ENCODE measurements at regions not wholly inside any gene's neighbourhood (a gene's known extent, or its start where the extent isn't known, plus 50 kb on each side); places are given as distances from the start of the nearest gene placed in this dataset.

DNA sequence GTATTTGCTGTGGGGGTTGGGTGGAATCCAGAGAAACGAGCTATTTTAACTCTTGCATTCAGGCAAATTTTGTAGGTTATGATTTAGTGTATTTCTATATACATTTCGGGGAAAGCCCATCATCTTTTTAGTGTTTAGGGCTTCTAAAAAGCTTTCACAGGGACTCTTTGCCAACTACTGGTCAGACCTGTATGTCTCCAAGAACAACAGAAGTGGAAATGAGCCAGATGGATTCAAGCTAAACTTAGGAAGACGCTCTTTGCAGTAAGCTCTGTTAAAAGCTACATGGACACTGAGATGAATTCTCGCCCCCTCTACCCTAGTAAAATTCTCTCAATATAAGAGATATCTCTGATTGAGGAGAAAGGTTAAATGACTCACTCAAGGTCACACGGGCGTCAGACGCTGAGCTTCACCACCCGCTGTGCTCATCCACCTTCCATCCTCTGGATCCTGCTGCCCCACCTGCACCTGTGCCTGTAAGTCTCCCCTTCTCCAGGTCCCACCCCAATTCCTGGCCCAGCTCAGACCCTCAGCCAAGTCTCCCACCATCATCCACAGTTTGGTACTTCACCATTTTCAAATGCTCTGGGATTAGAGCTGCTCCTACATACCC, 85.6 kb downstream of the MARCHF4 start:
- Histone ChIP-seq H3K4me1 (ENCODE audit: control insufficient read depth, insufficient read depth, low read length, poor library complexity, severe bottlenecking) (peaks cover 67% of the 10 kb centered on the region), H3K36me3 (ENCODE audit: control insufficient read depth, insufficient read depth, low read length) (peaks cover 11% of the 10 kb centered on the region), H3K9me3 (ENCODE audit: control insufficient read depth, low read length) (no peaks in the 10 kb centered on the region), H3K4me3 (ENCODE audit: extremely low read depth, insufficient read depth, low read length, poor library complexity, severe bottlenecking) (no peak overlapping the region), H3K27ac (ENCODE audit: low read depth, low read length, severe bottlenecking) (peak overlapping the region; percentile 76)
- 74 to 94% methylated on average over 3 to 6 of the region's 8 CpGs for WGBS, 2 experiments (ENCODE audit: insufficient coverage in 2 of 2)

DNA sequence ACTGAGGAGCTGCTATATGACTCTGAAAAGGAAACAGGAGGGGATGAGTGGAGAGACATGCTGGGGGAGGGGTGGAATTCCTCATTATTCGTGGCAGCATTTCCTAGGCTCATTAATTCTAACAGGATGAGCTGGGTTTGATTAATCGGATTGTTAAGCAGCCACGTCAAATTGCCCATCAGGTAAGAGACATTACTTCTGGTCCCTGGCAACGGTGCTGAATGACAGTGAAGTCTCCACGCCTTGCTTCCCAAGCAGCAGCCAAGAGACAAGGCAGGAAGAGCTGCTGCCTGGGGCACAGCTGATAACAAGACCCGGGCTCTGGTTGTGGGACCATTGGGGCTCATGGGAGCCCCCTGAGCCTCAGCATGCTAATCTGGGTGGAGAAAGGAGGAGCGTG, 86.6 kb downstream of the MARCHF4 start:
- peaks cover 14% of the 10 kb centered on the region for H3K36me3 ChIP-seq (ENCODE audit: control insufficient read depth, insufficient read depth, low read length)
- 43 to 60% methylated on average over 4 to 7 of the region's 7 CpGs for WGBS, 2 experiments (ENCODE audit: insufficient coverage in 2 of 2)
- H3K4me1 ChIP-seq (ENCODE audit: control insufficient read depth, insufficient read depth, low read length, poor library complexity, severe bottlenecking), result peaks cover 72% of the 10 kb centered on the region
- H3K9me3 ChIP-seq (ENCODE audit: control insufficient read depth, low read length), result no peaks in the 10 kb centered on the region
- no peak overlapping the region for H3K4me3 ChIP-seq (ENCODE audit: extremely low read depth, insufficient read depth, low read length, poor library complexity, severe bottlenecking)
- no peak overlapping the region for H3K27ac ChIP-seq (ENCODE audit: low read depth, low read length, severe bottlenecking)

DNA sequence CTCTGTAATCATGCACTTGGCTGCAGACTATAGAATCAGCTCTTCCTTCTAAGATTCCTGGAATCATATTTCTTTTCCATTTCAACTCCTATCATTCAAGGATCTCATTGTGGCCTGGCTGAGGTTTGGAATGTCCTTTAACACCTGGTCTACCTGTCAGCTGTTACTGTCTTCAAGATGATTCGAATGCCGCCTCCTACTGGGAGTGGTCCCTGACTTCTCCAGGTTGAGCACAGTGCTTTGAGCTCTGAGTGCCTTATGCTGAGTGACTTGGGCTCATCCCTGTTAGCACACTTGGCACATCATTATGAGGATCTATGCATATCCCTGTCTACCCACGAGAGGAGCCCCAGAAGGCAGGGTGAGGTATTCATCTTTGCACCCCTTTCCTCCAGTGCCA, 87.6 kb downstream of the MARCHF4 start:
- Histone ChIP-seq H3K27ac (ENCODE audit: low read depth, low read length, severe bottlenecking) (no peak overlapping the region), H3K4me3 (ENCODE audit: extremely low read depth, insufficient read depth, low read length, poor library complexity, severe bottlenecking) (no peak overlapping the region), H3K4me1 (ENCODE audit: control insufficient read depth, insufficient read depth, low read length, poor library complexity, severe bottlenecking) (peaks cover 76% of the 10 kb centered on the region), H3K9me3 (ENCODE audit: control insufficient read depth, low read length) (no peaks in the 10 kb centered on the region), H3K36me3 (ENCODE audit: control insufficient read depth, insufficient read depth, low read length) (peaks cover 19% of the 10 kb centered on the region)
- WGBS, 2 experiments (ENCODE audit: insufficient coverage in 2 of 2), result 94 to 95% methylated on average over 2 of the region's 3 CpGs

DNA sequence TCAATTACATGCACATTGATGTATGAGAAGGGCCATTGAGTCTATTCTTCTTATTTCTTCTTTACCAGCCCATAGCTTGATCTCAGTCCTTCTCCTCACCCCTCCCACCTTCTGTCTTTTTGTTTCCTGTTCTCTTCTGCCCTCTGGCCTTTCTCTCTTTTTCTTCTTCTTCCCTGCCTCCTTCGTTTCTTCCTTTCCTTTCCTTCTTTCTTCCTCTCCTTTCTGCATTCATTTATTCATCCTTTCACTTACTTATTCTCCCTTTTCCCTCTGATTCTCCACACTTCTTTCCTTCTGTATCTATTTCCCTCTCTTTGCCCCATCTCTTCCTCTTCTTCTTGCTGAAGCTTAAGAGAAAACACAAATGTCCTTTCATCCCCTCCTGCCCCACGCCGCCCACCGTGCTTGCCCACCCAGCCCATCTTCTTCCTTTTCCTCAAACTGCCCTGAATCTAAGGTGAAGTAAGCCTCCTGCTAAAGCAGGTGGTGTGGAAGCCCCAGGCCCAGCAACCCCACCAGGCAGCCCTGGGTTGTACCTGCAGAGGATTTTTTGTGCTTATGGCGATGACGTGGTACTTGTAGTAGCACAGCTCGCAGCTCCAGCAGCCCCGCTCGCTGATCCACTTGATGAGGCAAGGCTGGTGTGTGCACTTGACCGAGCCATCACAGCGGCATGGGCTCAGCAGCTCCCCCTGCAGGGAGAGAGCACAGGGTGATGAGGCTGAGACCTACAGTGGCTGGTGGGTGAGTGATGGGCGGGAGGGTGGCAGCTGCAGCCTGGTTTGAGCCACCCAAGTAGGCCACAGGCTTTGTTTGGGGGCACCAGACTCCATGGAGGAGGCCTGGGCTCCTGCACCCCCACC, 89.0 kb downstream of the MARCHF4 start:
- H3K27ac ChIP-seq (ENCODE audit: low read depth, low read length, severe bottlenecking), result peak overlapping the region; percentile 26
- H3K9me3 ChIP-seq (ENCODE audit: control insufficient read depth, low read length), result no peaks in the 10 kb centered on the region
- peaks cover 26% of the 10 kb centered on the region for H3K36me3 ChIP-seq (ENCODE audit: control insufficient read depth, insufficient read depth, low read length)
- peaks cover 68% of the 10 kb centered on the region for H3K4me1 ChIP-seq (ENCODE audit: control insufficient read depth, insufficient read depth, low read length, poor library complexity, severe bottlenecking)
- 80 to 90% methylated on average over 9 to 10 of the region's 12 CpGs for WGBS, 2 experiments (ENCODE audit: insufficient coverage in 2 of 2)
- no peak overlapping the region for H3K4me3 ChIP-seq (ENCODE audit: extremely low read depth, insufficient read depth, low read length, poor library complexity, severe bottlenecking)

DNA sequence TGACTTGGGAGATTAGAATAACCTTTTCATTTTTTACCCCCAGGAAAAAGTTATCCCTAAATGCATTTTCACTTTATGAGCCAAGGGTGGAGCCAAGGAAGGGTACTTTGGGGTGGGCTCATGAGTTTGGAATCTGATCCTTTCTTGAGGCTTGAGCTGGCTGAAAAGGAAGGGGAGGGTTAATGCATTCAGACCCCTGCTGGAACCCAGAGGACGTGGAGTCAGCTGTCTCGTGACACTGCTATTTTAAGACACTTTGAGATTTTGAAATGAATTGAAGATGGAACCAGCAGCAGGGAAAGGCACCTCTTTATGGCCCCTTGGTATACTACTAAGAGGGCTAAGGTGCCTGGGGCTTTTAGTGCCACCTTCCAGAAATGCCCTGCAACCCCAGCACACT, 90.4 kb downstream of the MARCHF4 start:
- Histone ChIP-seq H3K36me3 (ENCODE audit: control insufficient read depth, insufficient read depth, low read length) (peaks cover 36% of the 10 kb centered on the region), H3K4me3 (ENCODE audit: extremely low read depth, insufficient read depth, low read length, poor library complexity, severe bottlenecking) (no peak overlapping the region), H3K4me1 (ENCODE audit: control insufficient read depth, insufficient read depth, low read length, poor library complexity, severe bottlenecking) (peaks cover 57% of the 10 kb centered on the region), H3K9me3 (ENCODE audit: control insufficient read depth, low read length) (no peaks in the 10 kb centered on the region), H3K27ac (ENCODE audit: low read depth, low read length, severe bottlenecking) (peak overlapping the region; percentile 66)
- WGBS, 2 experiments (ENCODE audit: insufficient coverage in 2 of 2), result 20 to 37% methylated on average over 2 of the region's 2 CpGs

DNA sequence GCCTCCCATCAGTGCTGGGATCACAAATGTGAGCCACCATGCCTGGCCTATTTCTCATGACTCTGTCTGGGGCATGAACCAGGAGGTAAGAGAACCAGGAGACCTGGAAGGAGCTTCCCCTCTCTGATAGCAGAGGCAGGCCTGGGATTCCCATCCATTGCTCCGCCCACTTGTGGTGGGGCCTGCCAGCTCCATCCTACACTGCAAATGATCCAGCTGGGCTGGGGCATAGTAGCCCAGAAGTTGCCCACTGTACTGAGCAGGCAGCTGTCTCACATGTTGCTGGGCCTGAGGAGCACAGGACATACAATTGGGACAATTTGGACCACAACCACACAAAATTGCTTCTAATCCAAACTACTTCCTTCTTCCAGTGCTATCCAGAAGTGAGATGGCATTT, 91.0 kb downstream of the MARCHF4 start:
- Histone ChIP-seq H3K4me3 (ENCODE audit: extremely low read depth, insufficient read depth, low read length, poor library complexity, severe bottlenecking) (no peak overlapping the region), H3K27ac (ENCODE audit: low read depth, low read length, severe bottlenecking) (peak overlapping the region; percentile 66), H3K4me1 (ENCODE audit: control insufficient read depth, insufficient read depth, low read length, poor library complexity, severe bottlenecking) (peaks cover 54% of the 10 kb centered on the region), H3K9me3 (ENCODE audit: control insufficient read depth, low read length) (no peaks in the 10 kb centered on the region), H3K36me3 (ENCODE audit: control insufficient read depth, insufficient read depth, low read length) (peaks cover 42% of the 10 kb centered on the region)
- 67 to 100% methylated on average over 1 of the region's 1 CpG for WGBS, 2 experiments (ENCODE audit: insufficient coverage in 2 of 2)

DNA sequence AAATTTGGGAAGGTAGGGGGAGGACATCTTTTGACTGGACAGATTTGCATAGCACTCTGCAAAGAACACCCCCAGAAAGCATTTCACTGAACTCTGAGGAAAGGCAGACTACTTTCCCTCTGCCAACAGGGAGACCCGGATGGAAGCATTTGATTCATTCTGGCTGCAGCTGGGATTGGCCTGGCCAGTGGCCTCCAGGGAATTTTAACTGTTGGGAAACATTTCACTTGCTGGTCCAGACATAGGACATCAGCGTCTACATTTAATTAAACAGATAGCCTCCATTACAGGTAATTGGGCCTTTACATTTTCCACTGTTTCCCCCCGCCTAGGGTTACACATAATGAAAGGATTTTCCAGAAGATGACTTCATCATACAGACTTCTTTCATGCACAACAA, 92.8 kb downstream of the MARCHF4 start:
- Histone ChIP-seq H3K36me3 (ENCODE audit: control insufficient read depth, insufficient read depth, low read length) (peaks cover 60% of the 10 kb centered on the region), H3K4me3 (ENCODE audit: extremely low read depth, insufficient read depth, low read length, poor library complexity, severe bottlenecking) (no peak overlapping the region), H3K9me3 (ENCODE audit: control insufficient read depth, low read length) (no peaks in the 10 kb centered on the region), H3K27ac (ENCODE audit: low read depth, low read length, severe bottlenecking) (peak overlapping the region; percentile 2), H3K4me1 (ENCODE audit: control insufficient read depth, insufficient read depth, low read length, poor library complexity, severe bottlenecking) (peaks cover 35% of the 10 kb centered on the region)
- 89 to 96% methylated on average over 2 to 3 of the region's 3 CpGs for WGBS, 2 experiments (ENCODE audit: insufficient coverage in 2 of 2)

DNA sequence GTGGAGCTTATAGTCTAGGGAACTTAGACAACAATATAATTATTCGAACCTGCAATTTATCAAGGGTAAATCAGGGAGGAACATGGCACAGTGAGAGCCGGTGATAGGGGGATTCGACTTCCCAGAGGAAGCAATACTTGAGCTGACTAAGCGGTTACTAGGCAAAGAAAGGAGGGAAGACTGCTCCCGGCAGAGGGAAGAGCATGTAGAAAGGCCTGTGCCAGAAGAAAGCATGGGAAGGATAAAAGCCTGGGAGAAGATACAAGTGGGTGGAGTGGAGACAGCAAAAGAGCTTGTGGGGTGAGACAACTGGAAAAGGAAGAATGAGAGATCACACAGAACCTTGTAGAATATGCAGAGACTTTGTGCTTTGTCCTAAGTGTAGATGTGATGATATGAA, 93.3 kb downstream of the MARCHF4 start:
- Histone ChIP-seq H3K4me3 (ENCODE audit: extremely low read depth, insufficient read depth, low read length, poor library complexity, severe bottlenecking) (no peak overlapping the region), H3K36me3 (ENCODE audit: control insufficient read depth, insufficient read depth, low read length) (peaks cover 64% of the 10 kb centered on the region), H3K9me3 (ENCODE audit: control insufficient read depth, low read length) (no peaks in the 10 kb centered on the region), H3K4me1 (ENCODE audit: control insufficient read depth, insufficient read depth, low read length, poor library complexity, severe bottlenecking) (peaks cover 32% of the 10 kb centered on the region), H3K27ac (ENCODE audit: low read depth, low read length, severe bottlenecking) (peak overlapping the region; percentile 2)
- 87 to 92% methylated on average over 5 of the region's 5 CpGs for WGBS, 2 experiments (ENCODE audit: insufficient coverage in 2 of 2)

DNA sequence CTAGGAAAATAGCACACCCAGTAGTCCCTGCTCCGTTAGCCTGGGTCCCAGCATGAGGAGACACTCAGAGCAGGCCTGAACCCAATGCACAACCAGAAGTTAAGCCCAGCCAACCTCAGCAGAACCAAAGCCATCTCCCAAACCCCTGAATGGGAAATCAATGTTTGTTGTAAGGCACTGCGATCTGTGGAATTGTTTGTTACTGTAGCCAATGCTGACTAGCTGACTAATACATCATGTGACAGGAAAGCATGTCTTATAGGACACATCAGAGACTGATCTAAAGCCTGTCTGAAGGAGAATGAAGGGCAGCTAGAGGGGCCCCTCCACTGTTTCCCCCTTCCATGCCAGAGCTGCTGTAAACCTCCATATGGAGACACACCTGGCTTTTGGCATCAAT, 96.4 kb downstream of the MARCHF4 start:
- H3K4me1 ChIP-seq (ENCODE audit: control insufficient read depth, insufficient read depth, low read length, poor library complexity, severe bottlenecking), result peaks cover 9% of the 10 kb centered on the region
- no peaks in the 10 kb centered on the region for H3K9me3 ChIP-seq (ENCODE audit: control insufficient read depth, low read length)
- no peak overlapping the region for H3K27ac ChIP-seq (ENCODE audit: low read depth, low read length, severe bottlenecking)
- WGBS, 2 experiments (ENCODE audit: insufficient coverage in 2 of 2), result 91% methylated on average over 1 of the region's 2 CpGs; no CpG with 5 or more reads in 1 of the 2 experiments
- no peak overlapping the region for H3K4me3 ChIP-seq (ENCODE audit: extremely low read depth, insufficient read depth, low read length, poor library complexity, severe bottlenecking)
- peaks cover 80% of the 10 kb centered on the region for H3K36me3 ChIP-seq (ENCODE audit: control insufficient read depth, insufficient read depth, low read length)

DNA sequence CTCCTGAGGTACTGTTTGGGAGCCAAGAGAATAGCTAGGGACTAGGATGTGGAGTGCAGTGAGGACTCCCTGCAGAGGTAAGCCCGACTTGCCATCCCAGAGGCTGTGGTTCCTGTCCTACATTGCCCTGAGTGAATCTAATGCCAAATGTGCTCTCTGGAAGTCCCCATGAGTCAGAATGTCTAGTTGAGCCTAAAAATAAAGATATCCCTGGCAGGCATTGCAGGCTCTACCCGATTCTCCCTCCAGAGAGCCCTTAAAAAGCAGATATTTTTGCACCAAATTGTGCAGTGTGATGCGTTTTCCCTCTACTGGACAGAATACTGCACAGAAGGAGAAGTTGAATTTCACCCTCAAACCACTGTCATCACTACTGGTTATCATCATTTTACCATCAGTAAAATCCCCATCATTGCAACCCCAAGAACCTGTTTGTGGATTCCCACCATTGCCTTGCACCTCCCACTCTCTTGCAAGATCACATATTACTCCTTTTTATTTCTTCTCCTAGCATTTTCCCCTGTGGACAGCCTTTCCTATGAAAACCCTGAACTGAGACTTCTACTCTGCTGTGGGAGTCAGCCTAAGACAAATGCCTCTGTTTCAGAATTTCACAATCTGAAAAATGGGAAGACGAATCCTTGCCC, 98.0 kb downstream of the MARCHF4 start:
- 79 to 80% methylated on average over 2 to 3 of the region's 4 CpGs for WGBS, 2 experiments (ENCODE audit: insufficient coverage in 2 of 2)
- H3K4me1 ChIP-seq (ENCODE audit: control insufficient read depth, insufficient read depth, low read length, poor library complexity, severe bottlenecking), result peaks cover 1% of the 10 kb centered on the region
- H3K27ac ChIP-seq (ENCODE audit: low read depth, low read length, severe bottlenecking), result no peak overlapping the region
- H3K36me3 ChIP-seq (ENCODE audit: control insufficient read depth, insufficient read depth, low read length), result peaks cover 72% of the 10 kb centered on the region
- no peak overlapping the region for H3K4me3 ChIP-seq (ENCODE audit: extremely low read depth, insufficient read depth, low read length, poor library complexity, severe bottlenecking)
- H3K9me3 ChIP-seq (ENCODE audit: control insufficient read depth, low read length), result no peaks in the 10 kb centered on the region
